ENCODE measurements at regions not wholly inside any gene's neighbourhood (a gene's known extent, or its start where the extent isn't known, plus 50 kb on each side); places are given as distances from the start of the nearest gene placed in this dataset.

- H3K9me3 ChIP-seq (ENCODE audit: control insufficient read depth, low read depth, low read length), result no peaks in the 10 kb centered on the region
- no peak overlapping the region for H3K4me3 ChIP-seq (ENCODE audit: control insufficient read depth in 2 of 3, extremely low read depth in 1 of 3, insufficient read depth in 2 of 3, low read depth in 1 of 3, low read length in 3 of 3)
- no peaks in the 10 kb centered on the region for H3K36me3 ChIP-seq (ENCODE audit: control insufficient read depth in 2 of 2, extremely low read depth in 1 of 2, insufficient read depth in 2 of 2, low read length in 2 of 2)
- no peak overlapping the region for H3K9ac ChIP-seq (ENCODE audit: control insufficient read depth, extremely low read depth, insufficient read depth, low read length)
- no peak for TF ChIP-seq EZH2 (IDR thresholded peaks at IDR 0.05; ENCODE audit: low read length)
- no peak for TF ChIP-seq CTCF (optimal IDR thresholded peaks at IDR 0.05 in 1 of 3, IDR thresholded peaks at IDR 0.05 in 1 of 3, conservative IDR thresholded peaks at IDR 0.05 in 1 of 3; ENCODE audit: extremely low read depth in 1 of 3, insufficient read depth in 2 of 3, low read length in 3 of 3)
- no peak for DNase-seq (ENCODE audit: low read depth, low spot score)
- no peaks in the 10 kb centered on the region for H4K20me1 ChIP-seq (ENCODE audit: control insufficient read depth, extremely low read depth, insufficient read depth, low read length)
- H3K27ac ChIP-seq (ENCODE audit: control insufficient read depth, insufficient read depth, low read length), result no peak overlapping the region
- no peaks in the 10 kb centered on the region for H3K9me1 ChIP-seq (ENCODE audit: control insufficient read depth, extremely low read depth, insufficient read depth, low read length)
- no peak overlapping the region for H2AFZ ChIP-seq (ENCODE audit: control insufficient read depth, low read length)
- dilution Hi-C loops (cut with MboI; ENCODE audit: extremely low pct_ligation_motif_present, low sequenced_read_pairs), result no loop called here
- H3K79me2 ChIP-seq (ENCODE audit: control insufficient read depth, insufficient read depth, low read length), result no peaks in the 10 kb centered on the region
- H3K4me2 ChIP-seq (ENCODE audit: control insufficient read depth, extremely low read depth, insufficient read depth, low read depth, low read length), result no peak overlapping the region
- H3K4me1 ChIP-seq (ENCODE audit: control insufficient read depth, extremely low read depth, insufficient read depth, low read length), result peaks cover 5% of the 10 kb centered on the region
- FAIRE-seq, result no peak
- no peaks in the 10 kb centered on the region for H3K27me3 ChIP-seq (ENCODE audit: control insufficient read depth, extremely low read depth, insufficient read depth, low read length)
Measured at GRCh38 chr17:71201639-71202038, 919.2 kb upstream of the SOX9 start.

GRCh38 chr17:71202449-71202848 lies 918.4 kb upstream of the SOX9 start:
- Histone ChIP-seq H3K36me3 (ENCODE audit: control insufficient read depth in 2 of 2, extremely low read depth in 1 of 2, insufficient read depth in 2 of 2, low read length in 2 of 2) (no peaks in the 10 kb centered on the region), H2AFZ (ENCODE audit: control insufficient read depth, low read length) (no peak overlapping the region), H3K9ac (ENCODE audit: control insufficient read depth, extremely low read depth, insufficient read depth, low read length) (no peak overlapping the region), H3K79me2 (ENCODE audit: control insufficient read depth, insufficient read depth, low read length) (no peaks in the 10 kb centered on the region), H4K20me1 (ENCODE audit: control insufficient read depth, extremely low read depth, insufficient read depth, low read length) (no peaks in the 10 kb centered on the region), H3K27me3 (ENCODE audit: control insufficient read depth, extremely low read depth, insufficient read depth, low read length) (no peaks in the 10 kb centered on the region), H3K4me1 (ENCODE audit: control insufficient read depth, extremely low read depth, insufficient read depth, low read length) (peaks cover 6% of the 10 kb centered on the region), H3K4me3 (ENCODE audit: control insufficient read depth in 2 of 3, extremely low read depth in 1 of 3, insufficient read depth in 2 of 3, low read depth in 1 of 3, low read length in 3 of 3) (no peak overlapping the region), H3K9me3 (ENCODE audit: control insufficient read depth, low read depth, low read length) (no peaks in the 10 kb centered on the region), H3K27ac (ENCODE audit: control insufficient read depth, insufficient read depth, low read length) (no peak overlapping the region), H3K4me2 (ENCODE audit: control insufficient read depth, extremely low read depth, insufficient read depth, low read depth, low read length) (no peak overlapping the region), H3K9me1 (ENCODE audit: control insufficient read depth, extremely low read depth, insufficient read depth, low read length) (no peaks in the 10 kb centered on the region)
- TF ChIP-seq EZH2 (IDR thresholded peaks at IDR 0.05; ENCODE audit: low read length) (no peak), CTCF (optimal IDR thresholded peaks at IDR 0.05 in 1 of 3, IDR thresholded peaks at IDR 0.05 in 1 of 3, conservative IDR thresholded peaks at IDR 0.05 in 1 of 3; ENCODE audit: extremely low read depth in 1 of 3, insufficient read depth in 2 of 3, low read length in 3 of 3) (no peak)
- FAIRE-seq (no peak), DNase-seq (ENCODE audit: low read depth, low spot score) (no peak)
- dilution Hi-C loops (cut with MboI; ENCODE audit: extremely low pct_ligation_motif_present, low sequenced_read_pairs), result no loop called here

Measured in keratinocyte (primary cell).